SK-N-SH (cell line): ENCODE measurements at regions not wholly inside any gene's neighbourhood (a gene's known extent, or its start where the extent isn't known, plus 50 kb on each side); places are given as distances from the start of the nearest gene placed in this dataset.

Source experiments
- CTCF ChIP-seq: fragments of 200-600 bp; sonication (generic); IDR thresholded peaks from 2 replicates; pipeline ENCODE4 v1.6.1; 2017; ENCODE audit warnings: antibody characterized with exemption, mild to moderate bottlenecking, moderate library complexity
- ELF1 ChIP-seq: IDR thresholded peaks from 2 replicates; pipeline ENCODE4 v1.4.0; 2012
- MXI1 ChIP-seq: IDR thresholded peaks from 2 replicates; pipeline ENCODE4 v1.6.1; 2012; ENCODE audit warnings: mild to moderate bottlenecking, low read depth, low read length, improper control_type of control experiment
- POLR2AphosphoS5 ChIP-seq: IDR thresholded peaks from 2 replicates; pipeline ENCODE4 v1.6.1; 2012; ENCODE audit warnings: low read depth, low read length
- RFX5 ChIP-seq: IDR thresholded peaks from 2 replicates; pipeline ENCODE4 v1.6.1; 2012; ENCODE audit warnings: mild to moderate bottlenecking, improper control_type of control experiment, low read length
- SIN3A ChIP-seq: IDR thresholded peaks from 2 replicates; pipeline ENCODE4 v1.6.1; 2012; ENCODE audit warnings: low read depth, mild to moderate bottlenecking, low read length, moderate library complexity, borderline replicate concordance
- SMC3 ChIP-seq: IDR thresholded peaks from 2 replicates; pipeline ENCODE4 v1.6.1; 2012; ENCODE audit warnings: low read depth, low read length, improper control_type of control experiment
- TAF1 ChIP-seq: IDR thresholded peaks from 2 replicates; pipeline ENCODE4 v1.6.1; 2012; ENCODE audit warnings: low read depth, mild to moderate bottlenecking, low read length, moderate library complexity, borderline replicate concordance
- TEAD4 ChIP-seq: IDR thresholded peaks from 2 replicates; pipeline ENCODE4 v1.4.0; 2012; ENCODE audit warnings: mild to moderate bottlenecking, borderline replicate concordance; ENCODE audit not compliant: insufficient read depth
- USF2 ChIP-seq: fragments of 150-350 bp; IDR thresholded peaks from 2 replicates; pipeline ENCODE4 v1.6.1; 2017; ENCODE audit warnings: antibody characterized with exemption, low read length, low read depth, borderline replicate concordance
- YY1 ChIP-seq: IDR thresholded peaks from 2 replicates; pipeline ENCODE4 v1.4.0; 2012; ENCODE audit warnings: low read depth, mild to moderate bottlenecking
- ZBTB33 ChIP-seq: IDR thresholded peaks from 2 replicates; pipeline ENCODE4 v1.4.0; 2012; ENCODE audit warnings: low read depth, borderline replicate concordance

- TF ChIP-seq SMC3: no peak
- TF ChIP-seq CTCF: no peak
- TF ChIP-seq TAF1: no peak
- no peak for TF ChIP-seq USF2
- TF ChIP-seq TEAD4: no peak
- TF ChIP-seq YY1: no peak
- no peak for TF ChIP-seq RFX5
- no peak for TF ChIP-seq POLR2AphosphoS5
- no peak for TF ChIP-seq ELF1
- TF ChIP-seq ZBTB33: no peak
- no peak for TF ChIP-seq MXI1
- TF ChIP-seq SIN3A: no peak
Measured at GRCh38 chr16:77046206-77046605, 144.8 kb upstream of the MON1B start.
